ENCODE measurements at regions not wholly inside any gene's neighbourhood (a gene's known extent, or its start where the extent isn't known, plus 50 kb on each side); places are given as distances from the start of the nearest gene placed in this dataset.
A peak's percentile ranks its signal among the peaks of the same experiment; 100 is the strongest.
"Not testable (repeated sequence)": the region's sequence is repeated elsewhere in the genome, so short reads cannot be mapped to it uniquely, and the experiment has no call there.

DNA sequence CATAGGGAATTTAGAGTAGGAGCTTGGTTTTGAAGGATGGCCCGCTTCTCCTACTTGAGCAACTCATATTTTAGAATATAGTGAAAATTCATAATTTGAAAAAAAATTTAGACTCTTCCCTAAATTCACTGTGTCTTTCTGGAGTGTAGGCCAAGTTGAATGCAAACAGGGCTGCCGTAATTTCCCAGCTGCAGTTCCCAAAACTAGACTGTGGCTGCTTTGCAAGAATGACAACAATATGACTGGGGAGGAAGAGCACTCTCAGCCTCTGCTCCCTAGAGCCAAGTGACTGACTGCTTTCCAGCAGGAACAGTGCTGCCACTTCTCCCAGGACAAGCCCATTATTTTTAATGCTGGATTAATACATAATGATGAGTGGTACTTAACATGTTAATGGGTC lies 209.0 kb downstream of the RHOU start:
- ATAC-seq (no peak), DNase-seq (ENCODE audit: missing footprints) (no peak)
- intact Hi-C loops (cut with DNase I): no loop called here

DNA sequence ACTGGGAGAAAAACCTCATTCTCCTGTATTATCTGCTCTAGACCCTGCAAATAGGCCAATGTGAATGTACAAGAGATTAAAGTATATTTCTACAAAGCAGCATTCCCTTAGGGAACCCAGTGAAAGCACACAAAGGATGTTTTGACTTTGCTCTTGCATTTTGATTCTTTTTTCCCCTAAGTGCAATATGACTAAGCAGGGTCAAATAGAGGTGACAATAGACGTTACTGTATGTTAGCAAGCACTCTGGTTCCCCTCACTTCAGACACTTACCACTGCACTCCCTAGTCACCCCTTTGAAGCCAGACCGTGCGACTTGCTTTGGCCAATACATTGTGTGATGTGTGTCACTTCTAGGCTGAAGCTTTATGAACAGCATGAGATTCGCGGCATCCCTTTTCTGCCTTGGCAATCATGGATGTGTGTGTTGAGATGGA lies 209.7 kb downstream of the RHOU start:
- intact Hi-C loops (cut with DNase I): no loop called here
- ATAC-seq (peak; percentile 48), DNase-seq (ENCODE audit: missing footprints) (no peak)

DNA sequence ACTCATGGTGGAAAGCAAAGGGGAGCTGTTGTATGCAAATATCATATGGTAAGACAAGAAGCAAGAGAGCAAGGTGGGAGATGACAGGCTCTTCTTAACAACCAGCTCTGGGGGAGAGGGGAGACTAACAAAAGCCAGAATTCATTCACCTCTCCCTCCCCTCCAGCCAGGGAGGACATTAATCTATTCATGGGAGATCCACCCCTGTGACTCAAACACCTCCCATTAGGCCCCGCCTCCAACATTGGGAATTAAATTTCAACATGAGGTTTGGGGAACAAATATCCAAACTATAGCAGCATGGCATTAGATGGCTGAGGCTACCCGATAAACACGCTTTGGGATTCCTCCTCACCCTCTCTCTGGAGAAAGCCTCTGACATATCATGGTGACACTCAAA lies 210.6 kb downstream of the RHOU start:
- intact Hi-C loops (cut with DNase I): no loop called here
- no peak for ATAC-seq

DNA sequence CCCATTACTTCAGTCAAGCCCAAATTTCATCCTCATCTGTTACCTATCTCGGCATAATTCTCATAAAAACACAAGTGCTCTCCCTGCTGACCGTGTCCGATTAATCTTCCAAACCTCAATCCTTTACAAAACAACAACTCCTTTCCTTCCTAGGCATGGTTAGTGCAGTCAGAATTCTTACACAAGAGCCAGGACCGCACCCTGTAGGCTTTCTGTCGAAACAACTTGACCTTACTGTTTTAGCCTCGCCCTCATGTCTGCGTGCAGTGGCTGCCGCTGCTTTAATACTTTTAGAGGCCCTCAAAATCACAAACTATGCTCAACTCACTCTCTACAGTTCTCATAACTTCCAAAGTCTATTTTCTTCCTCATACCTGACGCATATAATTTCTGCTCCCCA lies 214.3 kb downstream of the RHOU start:
- DNase-seq (ENCODE audit: missing footprints); intact Hi-C loops (cut with DNase I); ATAC-seq: not testable (repeated sequence)

More for the DNA sequence above, 210.6 kb downstream of the RHOU start:
- no peak for DNase-seq (ENCODE audit: missing footprints)

DNA sequence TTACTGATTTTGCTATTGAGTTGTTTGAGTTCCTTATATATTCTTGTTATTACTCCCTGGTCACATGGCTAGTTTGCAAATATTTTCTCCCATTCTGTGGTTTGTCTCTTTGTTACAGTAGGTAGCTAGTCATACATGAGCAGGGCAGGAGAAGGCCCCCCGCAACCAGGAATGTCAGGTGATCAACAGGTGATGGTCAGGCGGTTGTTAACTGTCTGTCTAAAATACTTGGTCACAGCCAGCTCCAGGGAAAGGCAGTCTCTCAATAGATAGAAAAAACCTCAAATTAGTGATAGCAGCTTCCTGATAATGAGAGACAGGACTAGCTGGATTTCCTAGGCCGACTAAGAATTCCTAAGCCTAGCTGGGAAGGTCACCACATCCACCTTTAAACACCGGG lies 217.9 kb downstream of the RHOU start:
- intact Hi-C loops (cut with DNase I): no loop called here
- ATAC-seq: no peak

DNA sequence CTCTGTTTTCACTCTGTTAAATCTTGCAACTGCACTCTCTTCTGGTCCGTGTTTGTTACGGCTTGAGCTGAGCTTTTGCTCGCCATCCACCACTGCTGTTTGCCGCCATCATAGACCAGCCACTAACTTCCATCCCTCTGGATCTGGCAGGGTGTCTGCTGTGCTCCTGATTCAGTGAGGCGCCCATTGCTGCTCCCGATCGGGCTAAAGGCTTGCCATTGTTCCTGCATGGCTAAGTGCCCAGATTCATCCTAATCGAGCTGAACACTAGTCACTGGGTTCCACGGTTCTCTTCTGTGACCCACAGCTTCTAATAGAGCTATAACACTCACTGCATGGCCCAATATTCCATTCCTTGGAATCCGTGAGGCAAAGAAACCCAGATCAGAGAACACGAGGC lies 218.5 kb downstream of the RHOU start:
- ATAC-seq; intact Hi-C loops (cut with DNase I); DNase-seq (ENCODE audit: missing footprints): not testable (repeated sequence)

More for the DNA sequence above, 217.9 kb downstream of the RHOU start:
- DNase-seq (ENCODE audit: missing footprints): no peak

DNA sequence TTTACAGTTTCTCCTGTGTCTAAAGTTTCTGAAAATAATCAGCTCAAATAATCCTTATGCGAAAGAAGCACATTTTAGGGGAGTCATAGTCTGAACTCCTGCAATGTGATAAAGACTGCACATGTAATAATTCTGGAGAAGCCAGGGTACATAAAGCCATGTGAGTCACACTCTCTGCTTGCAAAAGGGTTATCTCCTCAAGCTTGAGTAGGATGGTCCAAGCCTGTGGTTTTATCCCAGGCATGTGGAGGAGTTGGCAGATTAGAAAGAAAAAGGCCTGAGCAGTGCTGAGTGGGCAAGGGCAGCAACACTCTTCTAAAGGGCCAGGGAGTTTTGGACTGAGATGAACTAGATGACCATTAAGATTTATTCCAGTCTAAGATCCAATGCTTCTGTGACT lies 220.4 kb downstream of the RHOU start:
- DNase-seq (ENCODE audit: missing footprints) (no peak), ATAC-seq (no peak)
- intact Hi-C loops (cut with DNase I): no loop called here

DNA sequence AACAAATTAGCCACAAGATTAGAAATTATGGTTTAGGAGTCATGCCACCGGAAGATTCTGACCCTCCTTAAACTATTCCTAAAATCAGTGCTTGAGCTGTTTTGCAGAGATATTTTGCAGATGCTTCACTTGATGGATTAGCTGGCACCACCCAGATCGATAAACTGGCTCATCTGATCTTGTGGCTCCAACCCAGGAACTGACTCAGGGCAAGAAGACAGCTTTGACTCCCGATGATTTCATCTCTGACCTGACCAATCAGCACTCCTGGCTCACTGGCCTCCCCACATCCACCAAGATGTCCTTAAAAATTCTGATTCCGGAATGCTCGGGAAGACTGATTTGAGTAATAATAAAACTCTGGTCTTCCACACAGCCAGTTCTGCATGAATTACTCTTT lies 221.6 kb downstream of the RHOU start:
- intact Hi-C loops (cut with DNase I): no loop called here
- DNase-seq (ENCODE audit: missing footprints): no peak
- ATAC-seq: no peak

DNA sequence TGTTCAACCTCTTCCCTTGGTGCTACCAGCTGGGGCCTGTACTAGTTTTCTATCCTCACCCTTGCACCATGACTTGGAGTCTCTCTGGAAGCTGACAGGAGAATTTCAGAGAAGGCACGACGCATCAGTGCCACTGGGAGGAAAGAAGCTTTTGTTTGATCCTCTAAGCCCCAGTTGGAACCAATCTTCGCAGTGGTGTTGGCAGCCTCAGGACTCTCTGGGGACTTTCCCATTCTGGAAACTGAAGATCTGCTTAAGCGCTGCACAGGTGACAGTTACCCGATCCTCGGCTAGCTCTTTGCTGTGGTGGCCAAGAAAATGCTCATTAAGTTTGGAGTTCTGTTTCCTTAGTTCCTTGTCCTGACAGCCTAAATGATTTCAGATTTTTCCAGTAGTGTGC lies 222.3 kb downstream of the RHOU start:
- DNase-seq (ENCODE audit: missing footprints) (no peak), ATAC-seq (no peak)
- intact Hi-C loops (cut with DNase I): no loop called here

DNA sequence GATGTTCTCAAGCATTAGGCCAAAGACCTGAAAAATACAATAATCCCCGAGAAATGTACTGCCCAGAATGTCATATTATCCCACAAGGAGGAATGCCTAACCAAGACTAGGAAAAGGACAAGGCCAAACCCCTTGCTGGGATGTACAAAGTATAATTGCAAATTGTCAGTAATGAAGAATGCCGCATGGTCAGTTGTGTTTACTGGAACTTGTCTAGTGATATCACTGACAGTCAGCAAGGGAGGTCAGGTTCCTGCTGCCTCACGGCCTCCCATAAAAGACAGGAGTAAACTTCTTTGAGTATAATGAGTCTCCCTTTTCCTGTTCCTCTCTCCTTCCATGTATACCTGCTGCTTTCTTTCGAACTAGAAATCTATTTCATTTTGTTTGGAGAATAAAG lies 222.8 kb downstream of the RHOU start:
- ATAC-seq: no peak
- DNase-seq (ENCODE audit: missing footprints): no peak
- intact Hi-C loops (cut with DNase I): no loop called here

DNA sequence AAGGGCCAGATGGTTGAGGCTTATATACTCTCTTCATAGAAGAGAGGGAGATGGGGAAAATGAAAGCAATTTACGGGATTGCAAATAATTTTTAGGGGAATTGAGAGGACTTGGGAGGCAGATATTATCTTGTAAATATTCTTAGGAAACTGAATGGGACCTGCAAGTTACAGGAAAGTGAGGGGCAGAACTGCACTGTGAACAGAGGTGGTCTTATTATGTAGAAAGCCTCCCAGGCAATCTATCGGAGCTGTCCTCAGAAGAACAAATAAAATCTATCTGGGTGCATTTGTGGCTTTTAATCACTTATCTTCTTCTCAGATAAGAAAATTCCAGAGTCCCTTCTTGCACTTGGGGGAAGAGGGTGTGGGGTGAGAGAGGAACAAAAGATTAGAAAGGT lies 223.5 kb downstream of the RHOU start:
- intact Hi-C loops (cut with DNase I): no loop called here
- ATAC-seq (no peak), DNase-seq (ENCODE audit: missing footprints) (no peak)

DNA sequence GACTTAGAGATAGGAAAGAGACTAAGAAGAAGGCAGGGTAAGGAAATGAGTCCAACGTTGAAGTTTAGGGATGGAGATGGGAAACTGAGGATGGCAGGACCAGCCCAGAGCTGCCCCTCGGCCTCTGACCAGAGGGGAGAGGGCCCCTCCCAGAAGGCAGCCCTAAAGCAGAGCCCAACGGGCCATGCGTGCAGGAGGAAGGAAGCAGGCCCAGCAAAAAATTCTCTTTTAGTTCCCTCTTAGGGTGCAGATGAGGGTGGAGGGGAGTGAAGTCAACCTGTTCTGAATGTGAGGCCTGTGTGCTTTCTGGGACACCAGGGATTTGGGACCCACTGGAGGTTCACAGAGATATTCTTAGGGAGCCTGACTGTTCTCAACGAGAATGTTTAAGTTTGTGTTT lies 225.4 kb downstream of the RHOU start:
- ATAC-seq (no peak), DNase-seq (ENCODE audit: missing footprints) (no peak)
- intact Hi-C loops (cut with DNase I): no loop called here

DNA sequence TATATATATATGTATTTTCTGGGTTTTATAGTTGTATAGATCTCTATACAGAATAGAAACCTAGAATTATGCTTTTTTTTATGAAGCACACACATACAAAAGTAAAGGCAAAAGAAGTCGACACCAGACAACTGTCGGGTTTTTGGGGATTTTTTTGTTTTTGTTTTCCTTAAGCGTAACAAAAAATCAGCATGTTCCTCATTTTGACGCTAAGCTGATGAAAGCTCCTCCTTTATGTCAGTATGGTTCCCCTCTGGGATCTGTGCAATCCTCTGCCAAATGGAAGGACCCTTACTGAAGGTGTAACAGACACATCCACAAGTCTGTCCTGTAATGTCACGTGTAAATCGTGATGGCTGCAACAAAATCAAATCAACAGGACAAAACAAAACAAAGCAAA lies 226.2 kb downstream of the RHOU start:
- DNase-seq (ENCODE audit: missing footprints) (no peak), ATAC-seq (no peak)
- intact Hi-C loops (cut with DNase I): no loop called here

DNA sequence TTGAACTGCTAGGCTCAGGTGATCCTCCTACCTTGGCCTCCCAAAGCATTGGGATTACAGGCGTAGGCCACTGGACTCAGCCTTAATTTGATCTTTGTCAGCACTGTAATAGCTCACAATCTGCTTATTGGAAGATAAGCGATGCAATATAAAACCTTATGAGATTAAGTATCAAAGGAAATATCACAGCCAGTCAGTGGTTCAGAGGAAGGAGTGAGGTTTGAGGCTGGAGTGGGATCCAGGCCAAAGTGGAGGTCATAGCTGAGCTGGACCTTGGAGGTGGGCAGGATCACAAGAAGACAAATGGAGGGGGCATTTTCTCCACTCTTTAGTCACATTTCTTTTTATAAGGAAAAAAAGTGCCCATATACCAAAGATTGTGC lies 228.5 kb downstream of the RHOU start:
- intact Hi-C loops (cut with DNase I): no loop called here
- no peak for DNase-seq (ENCODE audit: missing footprints)
- ATAC-seq: peak; percentile 23

DNA sequence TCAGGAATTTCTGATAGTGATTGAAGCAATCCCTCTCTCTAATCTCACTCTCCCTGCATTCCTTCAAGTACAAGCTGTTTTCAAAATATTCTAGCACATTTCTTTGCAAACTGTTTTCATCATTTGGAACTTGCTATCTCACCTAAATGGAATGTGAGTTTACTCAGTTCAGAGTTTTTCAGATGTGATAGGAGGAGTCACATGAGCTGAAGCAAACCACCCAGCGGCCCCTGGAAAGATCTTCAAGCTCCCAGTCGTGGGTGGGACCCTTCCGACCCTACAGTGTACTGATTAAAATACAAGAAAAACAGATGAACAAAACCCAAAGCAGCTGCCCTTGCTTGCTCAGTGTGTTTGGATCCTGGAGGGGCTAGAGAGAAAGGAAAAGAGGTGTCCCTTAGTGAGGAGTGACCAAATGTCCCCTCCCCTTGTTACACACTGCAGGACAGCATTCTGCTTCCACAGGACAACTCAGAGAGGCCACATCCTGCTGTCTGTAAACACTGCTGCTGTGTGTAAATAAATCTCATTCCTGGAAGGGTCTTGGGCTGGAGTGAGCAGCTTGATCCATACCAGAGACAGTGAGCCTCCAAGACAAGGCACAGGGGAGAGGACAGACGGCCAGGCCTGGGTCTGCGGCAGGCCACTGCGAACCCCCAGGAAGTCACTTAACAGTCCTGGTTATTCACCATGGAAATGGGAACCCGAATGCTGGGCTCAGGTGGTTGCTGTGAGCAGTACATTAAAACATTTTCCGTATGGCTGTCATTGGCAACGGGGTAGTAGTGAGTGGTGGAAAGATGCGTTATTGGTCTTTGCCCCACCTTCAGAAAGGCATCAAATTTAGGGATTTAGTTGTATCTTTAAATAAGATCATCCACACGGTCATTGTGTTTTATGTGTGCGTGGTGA lies 229.2 kb downstream of the RHOU start:
- intact Hi-C loops (cut with DNase I): no loop called here
- no peak for DNase-seq (ENCODE audit: missing footprints)
- ATAC-seq: peak; percentile 87

DNA sequence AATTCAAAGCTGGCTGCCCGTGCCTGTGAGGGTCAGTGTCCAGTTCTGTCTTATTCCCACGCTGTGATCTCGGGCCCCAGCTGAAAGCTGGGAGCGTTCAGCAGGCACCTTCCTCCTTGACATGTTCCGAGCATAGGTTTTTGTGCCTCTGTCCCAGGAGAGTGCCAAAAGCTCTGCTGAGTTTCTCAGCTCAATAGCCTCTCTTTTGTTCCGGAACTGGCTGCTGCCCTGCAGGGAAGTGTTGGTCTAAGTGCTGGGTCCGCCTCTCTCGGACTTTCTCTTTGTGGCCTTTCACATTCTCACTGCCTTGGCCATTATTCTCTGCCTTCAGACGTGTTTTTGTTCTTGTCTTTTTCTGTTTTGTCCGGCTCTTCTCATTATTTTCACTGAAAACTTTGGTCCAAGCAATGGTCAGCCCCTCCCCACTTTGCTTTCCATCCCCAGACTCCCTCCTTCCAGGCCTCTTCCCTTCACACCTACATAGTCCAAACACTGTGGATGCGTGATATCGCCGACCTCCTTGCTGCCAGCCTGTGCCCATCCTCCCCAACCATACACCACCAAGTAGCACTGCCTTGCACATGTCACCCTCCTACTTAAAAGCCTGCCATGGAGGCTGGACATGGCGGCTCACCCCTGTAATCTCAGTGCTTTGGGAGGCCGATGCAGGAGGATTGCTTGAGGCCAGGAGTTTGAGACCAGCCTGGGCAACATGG lies 233.8 kb downstream of the RHOU start:
- ATAC-seq: no peak
- DNase-seq (ENCODE audit: missing footprints): no peak
- intact Hi-C loops (cut with DNase I): no loop called here

DNA sequence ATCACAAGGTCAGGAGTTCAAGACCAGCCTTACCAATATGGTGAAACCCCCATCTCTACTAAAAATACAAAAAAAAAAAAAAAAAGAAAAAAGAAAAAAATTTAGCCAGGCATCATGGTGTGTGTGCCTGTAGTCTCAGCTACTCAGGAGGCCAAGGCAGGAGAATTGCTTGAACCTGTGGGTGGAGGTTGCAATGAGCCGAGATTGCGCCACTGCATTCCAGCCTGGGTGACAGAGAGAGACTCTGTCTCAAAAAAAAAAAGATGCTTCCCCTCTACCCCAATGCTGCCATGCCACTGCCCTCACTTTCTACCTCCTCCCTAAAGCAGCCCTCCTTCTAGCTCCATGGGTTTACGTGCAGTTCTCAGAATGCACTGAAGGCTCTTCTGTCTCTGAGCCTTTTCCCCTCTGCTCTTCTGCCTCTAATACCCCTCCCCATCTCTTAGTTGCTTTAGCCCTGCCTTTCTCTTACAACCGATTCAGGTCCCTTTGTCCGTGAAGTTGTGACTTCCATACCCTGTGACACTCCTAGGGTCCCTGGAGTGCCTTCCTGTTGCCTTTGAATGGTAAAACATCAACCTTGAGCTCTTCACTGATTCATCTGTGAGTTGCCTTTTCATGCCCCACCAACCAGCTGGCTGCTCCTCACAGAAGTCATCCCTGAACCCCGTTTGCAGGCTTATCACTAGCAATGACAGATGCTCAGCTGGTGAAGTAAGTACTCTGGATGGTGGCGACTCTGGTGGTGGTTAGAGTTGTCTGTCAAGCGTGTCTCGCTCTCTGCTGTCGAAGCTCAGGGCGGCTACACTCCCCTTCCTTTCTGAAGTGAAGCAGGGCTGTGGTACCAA lies 234.9 kb downstream of the RHOU start:
- ATAC-seq (no peak), DNase-seq (ENCODE audit: missing footprints) (no peak)
- intact Hi-C loops (cut with DNase I): no loop called here

DNA sequence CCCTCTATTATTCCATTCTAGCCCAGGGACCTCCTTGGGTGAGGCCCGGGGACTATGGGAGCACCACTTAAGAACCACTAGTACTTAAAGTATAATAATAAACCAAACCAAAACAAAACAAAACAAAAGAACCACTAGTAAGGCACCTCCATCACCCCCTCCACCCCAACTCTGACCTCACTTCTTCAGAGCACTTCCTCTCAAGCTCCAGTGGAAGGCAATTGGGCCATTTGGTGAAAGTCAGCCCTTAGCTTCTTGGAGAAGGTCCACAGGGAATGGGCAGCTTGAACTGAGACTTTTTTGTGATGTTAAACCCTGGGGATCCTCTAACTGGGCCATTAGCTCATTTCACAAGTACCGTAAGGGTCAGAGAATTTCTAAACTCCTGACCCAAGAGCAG lies 237.3 kb downstream of the RHOU start:
- intact Hi-C loops (cut with DNase I): no loop called here
- ATAC-seq: peak; percentile 75
- no peak for DNase-seq (ENCODE audit: missing footprints)

DNA sequence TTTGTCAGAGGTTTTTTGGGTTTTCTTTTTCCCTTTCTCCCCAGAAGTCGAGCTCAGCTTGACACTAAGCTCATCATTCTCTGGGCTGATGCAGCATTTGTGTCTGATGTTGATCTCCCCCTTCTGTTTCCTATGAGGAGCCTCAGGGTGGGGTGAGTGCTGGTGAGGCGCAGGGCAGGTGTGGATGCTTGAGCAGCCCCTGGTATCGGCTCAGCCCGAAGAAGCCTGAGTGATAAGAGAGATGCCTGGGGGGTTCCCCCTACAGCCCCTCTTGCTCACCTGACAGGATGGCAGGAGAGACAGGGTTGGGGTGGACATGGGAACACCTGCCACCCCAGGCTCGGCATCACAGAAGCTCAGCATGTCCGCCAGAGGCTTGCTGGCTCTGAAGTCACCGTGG lies 239.0 kb downstream of the RHOU start:
- DNase-seq (ENCODE audit: missing footprints) (no peak), ATAC-seq (no peak)
- intact Hi-C loops (cut with DNase I): no loop called here

All from Right ventricle myocardium inferior (tissue), 1 donor.